Esophagus muscularis mucosa (tissue), 4 donors: ENCODE measurements at regions not wholly inside any gene's neighbourhood (a gene's known extent, or its start where the extent isn't known, plus 50 kb on each side); places are given as distances from the start of the nearest gene placed in this dataset.

Experiments
- DNase-seq: peaks from one replicate; pipeline ENCODE4 v3.0.0-alpha.2; 2017; ENCODE audit errors: extremely low spot score
- H3K27ac ChIP-seq, 4 donors: fragments of 200-600 bp; sonication (generic); replicated peaks in 1 of 4; 1 replicate in 3 of 4; 2 replicates in 1 of 4; pipeline ENCODE4 v1.5.1; 2016 to 2019; ENCODE audit warnings: mild to moderate bottlenecking in 1 of 4
- H3K27me3 ChIP-seq, 4 donors: fragments of 200-600 bp; sonication (generic); one replicate each; pipeline versions ENCODE4 v1.5.1 to v1.6.0; 2016 to 2019
- H3K36me3 ChIP-seq, 4 donors: fragments of 200-600 bp; sonication (generic); one replicate each; pipeline ENCODE4 v1.5.1; 2016 to 2019
- H3K4me1 ChIP-seq, 4 donors: fragments of 200-600 bp; sonication (generic); one replicate each; pipeline ENCODE4 v1.5.1; 2016 to 2019
- H3K4me3 ChIP-seq, 4 donors: fragments of 200-600 bp; sonication (generic); 1 replicate in 2 of 4; 2 replicates in 2 of 4; pipeline ENCODE4 v1.5.1; 2016 to 2019; ENCODE audit warnings: mild to moderate bottlenecking in 4 of 4, moderate library complexity in 1 of 4
- H3K9me3 ChIP-seq, 4 donors: fragments of 200-600 bp; sonication (generic); 1 replicate in 3 of 4; 2 replicates in 1 of 4; pipeline ENCODE4 v1.5.1; 2016 to 2019
- EP300 ChIP-seq: sonication (generic); formaldehyde crosslinking; IDR thresholded peaks from one replicate; pipeline ENCODE4 v1.6.1; 2017; ENCODE audit warnings: antibody characterized with exemption
- POLR2A ChIP-seq: fragments of 450-650 bp; IDR thresholded peaks from one replicate; pipeline ENCODE4 v1.6.1; 2017; ENCODE audit warnings: antibody characterized with exemption, moderate library complexity, mild to moderate bottlenecking, low read depth
- POLR2AphosphoS5 ChIP-seq, 2 donors: sonication (generic); formaldehyde crosslinking; IDR thresholded peaks; one replicate each; pipeline ENCODE4 v1.6.1; 2017; ENCODE audit warnings: antibody characterized with exemption in 2 of 2
- WGBS: methylation state at CpG from one replicate; pipeline ENCODE4 v1.1.5; 2018; 5-methylcytosine and 5-hydroxymethylcytosine counted together
- intact Hi-C: fragments of 100-400 bp; cut with DNase I; formaldehyde crosslinking; loops from one replicate; pipeline ENCODE4 v1.15.1; 2023
- TF ChIP-seq, protein P1 (sequence below), 3 experiments: fragments of 200-600 bp in 2 of 3; fragments of 450-650 bp in 1 of 3; sonication (generic) in 2 of 3; IDR thresholded peaks; one replicate each; pipeline ENCODE4 v1.5.1; 2017 to 2019; ENCODE audit warnings: antibody characterized with exemption in 3 of 3, mild to moderate bottlenecking in 2 of 3, moderate library complexity in 1 of 3

DNA sequence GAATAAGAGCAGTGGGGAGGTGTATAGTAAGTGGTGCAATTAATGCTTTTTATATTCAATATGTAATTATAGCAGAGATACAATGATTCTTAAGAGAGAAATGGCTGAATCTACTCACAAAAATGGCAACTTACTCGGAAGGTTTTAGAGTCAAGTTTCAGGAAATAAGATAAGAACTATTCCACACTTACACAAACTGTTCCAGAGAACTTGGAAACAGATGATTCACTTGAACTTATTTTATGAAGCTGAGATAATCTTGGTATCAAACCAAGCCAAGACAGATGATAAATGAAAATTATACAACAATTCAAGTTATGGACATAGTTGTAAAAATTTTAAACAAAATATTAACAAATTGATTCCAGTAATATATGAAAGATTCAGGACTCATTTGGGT is 311.3 kb upstream of the HS3ST1 start:
- Histone ChIP-seq H3K36me3 (no peaks in the 10 kb centered on the region), H3K27me3 (no peaks in the 10 kb centered on the region), H3K9me3 (no peaks in the 10 kb centered on the region), H3K4me3 (no peak overlapping the region), H3K27ac (no peak overlapping the region), H3K4me1 (peaks cover 0 to 4% (median 0%) of the 10 kb centered on the region in 4 donors)
- intact Hi-C loops = no loop called here
- TF ChIP-seq POLR2AphosphoS5 (IDR thresholded peaks at IDR 0.05) = no peak
- TF ChIP-seq, protein P1, sequence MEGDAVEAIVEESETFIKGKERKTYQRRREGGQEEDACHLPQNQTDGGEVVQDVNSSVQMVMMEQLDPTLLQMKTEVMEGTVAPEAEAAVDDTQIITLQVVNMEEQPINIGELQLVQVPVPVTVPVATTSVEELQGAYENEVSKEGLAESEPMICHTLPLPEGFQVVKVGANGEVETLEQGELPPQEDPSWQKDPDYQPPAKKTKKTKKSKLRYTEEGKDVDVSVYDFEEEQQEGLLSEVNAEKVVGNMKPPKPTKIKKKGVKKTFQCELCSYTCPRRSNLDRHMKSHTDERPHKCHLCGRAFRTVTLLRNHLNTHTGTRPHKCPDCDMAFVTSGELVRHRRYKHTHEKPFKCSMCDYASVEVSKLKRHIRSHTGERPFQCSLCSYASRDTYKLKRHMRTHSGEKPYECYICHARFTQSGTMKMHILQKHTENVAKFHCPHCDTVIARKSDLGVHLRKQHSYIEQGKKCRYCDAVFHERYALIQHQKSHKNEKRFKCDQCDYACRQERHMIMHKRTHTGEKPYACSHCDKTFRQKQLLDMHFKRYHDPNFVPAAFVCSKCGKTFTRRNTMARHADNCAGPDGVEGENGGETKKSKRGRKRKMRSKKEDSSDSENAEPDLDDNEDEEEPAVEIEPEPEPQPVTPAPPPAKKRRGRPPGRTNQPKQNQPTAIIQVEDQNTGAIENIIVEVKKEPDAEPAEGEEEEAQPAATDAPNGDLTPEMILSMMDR (IDR thresholded peaks at IDR 0.05) = no peak
- no peak for TF ChIP-seq EP300
- TF ChIP-seq POLR2A = no peak
- WGBS = 27% methylated on average over 1 of the region's 1 CpG
- DNase-seq = no peak

GRCh38 chr4:11736978-11737377 is 308.3 kb upstream of the HS3ST1 start:
- Histone ChIP-seq H3K4me3 (no peak overlapping the region), H3K36me3 (no peaks in the 10 kb centered on the region), H3K27me3 (no peaks in the 10 kb centered on the region), H3K9me3 (no peaks in the 10 kb centered on the region), H3K4me1 (peaks cover 0 to 4% (median 0%) of the 10 kb centered on the region in 4 donors), H3K27ac (no peak overlapping the region)
- 83% methylated on average over 2 of the region's 2 CpGs for WGBS
- intact Hi-C loops = no loop called here
- no peak for DNase-seq
- TF ChIP-seq POLR2A (no peak), POLR2AphosphoS5 (IDR thresholded peaks at IDR 0.05) (no peak), EP300 (no peak)
- TF ChIP-seq, protein P1 (IDR thresholded peaks at IDR 0.05) = no peak

DNA sequence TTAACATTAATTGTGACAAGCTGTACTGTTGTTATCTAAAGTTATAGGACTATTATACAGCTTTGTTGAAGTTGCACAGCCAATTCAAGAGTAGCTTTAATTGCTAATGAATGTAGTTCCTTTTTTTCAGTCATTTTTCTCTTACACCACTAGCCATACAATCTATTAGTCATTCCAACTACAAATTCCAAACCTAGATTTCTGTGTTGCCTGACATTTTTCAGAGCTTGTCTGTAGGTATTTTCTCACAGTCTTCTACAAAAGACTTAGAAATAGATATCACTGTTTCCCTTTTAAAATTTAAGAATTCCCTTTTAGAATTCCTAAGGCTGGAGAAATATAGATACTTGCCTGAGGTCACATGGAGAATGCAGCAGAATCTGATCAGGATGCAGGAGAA is 307.0 kb upstream of the HS3ST1 start:
- no peak for DNase-seq
- intact Hi-C loops = no loop called here
- TF ChIP-seq POLR2AphosphoS5 (IDR thresholded peaks at IDR 0.05) = no peak
- TF ChIP-seq, protein P1 (IDR thresholded peaks at IDR 0.05) = no peak
- no peak for TF ChIP-seq EP300
- no peak for TF ChIP-seq POLR2A

DNA sequence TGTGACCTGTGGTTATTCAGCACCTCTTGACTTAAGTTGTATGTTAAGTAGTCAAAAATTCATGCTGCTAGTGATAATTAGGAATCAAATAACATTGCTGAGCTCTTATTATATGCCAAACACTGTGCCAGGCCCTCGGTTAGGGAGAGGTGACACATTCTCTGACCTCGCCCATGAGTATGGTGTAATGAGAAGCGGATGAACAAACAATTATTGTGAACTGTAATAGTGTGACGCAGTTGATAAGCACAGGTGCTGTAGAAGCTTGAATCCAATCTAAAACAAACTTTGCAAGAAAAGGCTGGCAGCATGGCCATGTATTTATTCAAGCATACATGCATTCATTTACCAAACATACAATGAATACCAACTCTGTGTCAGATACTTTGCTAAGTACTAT is 303.5 kb upstream of the HS3ST1 start:
- no peak for DNase-seq
- intact Hi-C loops = no loop called here
- no peaks in the 10 kb centered on the region for H3K36me3 ChIP-seq
- H3K27ac ChIP-seq = no peak overlapping the region
- TF ChIP-seq POLR2AphosphoS5 (IDR thresholded peaks at IDR 0.05) (no peak), EP300 (no peak), POLR2A (no peak)
- TF ChIP-seq, protein P1 (IDR thresholded peaks at IDR 0.05) = no peak
- no peaks in the 10 kb centered on the region for H3K27me3 ChIP-seq
- no peaks in the 10 kb centered on the region for H3K9me3 ChIP-seq
- 92% methylated on average over 4 of the region's 4 CpGs for WGBS
- H3K4me3 ChIP-seq = no peak overlapping the region
- no peaks in the 10 kb centered on the region for H3K4me1 ChIP-seq

More for the DNA sequence above, 307.0 kb upstream of the HS3ST1 start:
- Histone ChIP-seq H3K27ac (no peak overlapping the region), H3K9me3 (no peaks in the 10 kb centered on the region), H3K36me3 (no peaks in the 10 kb centered on the region), H3K27me3 (no peaks in the 10 kb centered on the region), H3K4me3 (no peak overlapping the region), H3K4me1 (no peaks in the 10 kb centered on the region)

DNA sequence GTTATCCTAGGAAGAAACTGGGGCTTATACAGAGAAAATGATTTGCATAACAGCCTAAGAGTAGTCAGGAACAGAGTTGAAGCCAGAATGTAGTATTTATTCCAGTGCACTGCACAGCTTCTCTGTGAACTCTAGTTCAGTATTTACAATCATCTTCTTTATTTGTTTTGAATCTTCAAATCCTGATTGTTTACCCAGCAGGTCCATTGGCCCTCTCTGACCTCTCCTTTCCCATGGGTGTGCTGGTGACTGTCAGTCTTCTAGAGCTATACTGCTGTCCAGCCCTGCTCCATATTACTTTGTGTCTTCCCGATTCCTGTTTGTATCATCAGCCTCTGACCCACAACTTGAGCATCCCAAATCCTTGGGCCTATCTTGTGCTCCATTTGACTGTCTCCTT is 301.9 kb upstream of the HS3ST1 start:
- intact Hi-C loops = no loop called here
- Histone ChIP-seq H3K4me1 (no peaks in the 10 kb centered on the region), H3K4me3 (no peak overlapping the region), H3K36me3 (no peaks in the 10 kb centered on the region), H3K27me3 (no peaks in the 10 kb centered on the region), H3K9me3 (peaks cover 0 to 3% (median 0%) of the 10 kb centered on the region in 4 donors), H3K27ac (no peak overlapping the region)
- DNase-seq = no peak
- TF ChIP-seq POLR2AphosphoS5 (IDR thresholded peaks at IDR 0.05) (no peak), EP300 (no peak), POLR2A (no peak)
- TF ChIP-seq, protein P1 (IDR thresholded peaks at IDR 0.05) = no peak
- 89% methylated on average over 1 of the region's 1 CpG for WGBS
